ENCODE measurements at regions not wholly inside any gene's neighbourhood (a gene's known extent, or its start where the extent isn't known, plus 50 kb on each side); places are given as distances from the start of the nearest gene placed in this dataset.

- no peak for ATAC-seq
- no peak for DNase-seq
- intact Hi-C loops (cut with DNase I): no loop called here
Observed at GRCh38 chr4:154005171-154005520, 216.3 kb upstream of the SFRP2 start.

- ATAC-seq: peak; percentile 67 to 94
- peak; percentile 30 for DNase-seq
- intact Hi-C loops (cut with DNase I): no loop called here
Observed at GRCh38 chr4:154004507-154005170, 215.8 kb upstream of the SFRP2 start.

- ATAC-seq (no peak), DNase-seq (no peak)
- intact Hi-C loops (cut with DNase I): no loop called here
Observed at GRCh38 chr4:154004016-154004415, 215.1 kb upstream of the SFRP2 start.

- intact Hi-C loops (cut with DNase I): no loop called here
- DNase-seq (no peak), ATAC-seq (no peak)
Observed at GRCh38 chr4:154003378-154003777, 214.5 kb upstream of the SFRP2 start.

GRCh38 chr4:154001193-154001592 is 212.3 kb upstream of the SFRP2 start:
- no peak for DNase-seq
- ATAC-seq: no peak
- intact Hi-C loops (cut with DNase I): no loop called here

GRCh38 chr4:153997516-153997915 is 208.6 kb upstream of the SFRP2 start:
- intact Hi-C loops (cut with DNase I): no loop called here
- DNase-seq (no peak), ATAC-seq (no peak)

- DNase-seq (no peak), ATAC-seq (no peak)
- intact Hi-C loops (cut with DNase I): no loop called here
Observed at GRCh38 chr4:153989505-153989904, 200.6 kb upstream of the SFRP2 start.

- intact Hi-C loops (cut with DNase I): no loop called here
- ATAC-seq (no peak), DNase-seq (no peak)
Observed at GRCh38 chr4:153988492-153989363, 199.8 kb upstream of the SFRP2 start.

- DNase-seq: no peak
- intact Hi-C loops (cut with DNase I): no loop called here
- ATAC-seq: no peak
Observed at GRCh38 chr4:153987291-153987690, 198.4 kb upstream of the SFRP2 start.

- no peak for ATAC-seq
- DNase-seq: no peak
- intact Hi-C loops (cut with DNase I): no loop called here
Observed at GRCh38 chr4:153976954-153977353, 188.1 kb upstream of the SFRP2 start.

- ATAC-seq: no peak
- no peak for DNase-seq
- intact Hi-C loops (cut with DNase I): no loop called here
Observed at GRCh38 chr4:153974452-153974851, 185.6 kb upstream of the SFRP2 start.

- no peak for ATAC-seq
Observed at GRCh38 chr4:153973942-153974341, 185.1 kb upstream of the SFRP2 start.

GRCh38 chr4:153971899-153972298 is 183.0 kb upstream of the SFRP2 start:
- intact Hi-C loops (cut with DNase I): no loop called here
- DNase-seq: no peak
- no peak for ATAC-seq

More at GRCh38 chr4:153973942-153974341, 185.1 kb upstream of the SFRP2 start:
- intact Hi-C loops (cut with DNase I): no loop called here
- no peak for DNase-seq

GRCh38 chr4:153970169-153970568 is 181.3 kb upstream of the SFRP2 start:
- no peak for ATAC-seq
- DNase-seq: no peak
- intact Hi-C loops (cut with DNase I): no loop called here

GRCh38 chr4:153969542-153969941 is 180.7 kb upstream of the SFRP2 start:
- intact Hi-C loops (cut with DNase I): no loop called here
- ATAC-seq: no peak
- no peak for DNase-seq

- DNase-seq: no peak
- intact Hi-C loops (cut with DNase I): no loop called here
- ATAC-seq: no peak
Observed at GRCh38 chr4:153966641-153967040, 177.8 kb upstream of the SFRP2 start.

- intact Hi-C loops (cut with DNase I): no loop called here
- ATAC-seq (no peak), DNase-seq (no peak)
Observed at GRCh38 chr4:153963216-153963615, 174.3 kb upstream of the SFRP2 start.

- no peak for DNase-seq
- ATAC-seq: no peak
- intact Hi-C loops (cut with DNase I): no loop called here
Observed at GRCh38 chr4:153962311-153963039, 173.6 kb upstream of the SFRP2 start.

- intact Hi-C loops (cut with DNase I): no loop called here
- no peak for ATAC-seq
- no peak for DNase-seq
Observed at GRCh38 chr4:153955327-153955726, 166.4 kb upstream of the SFRP2 start.

GRCh38 chr4:153954654-153955053 is 165.8 kb upstream of the SFRP2 start:
- intact Hi-C loops (cut with DNase I): no loop called here
- DNase-seq (no peak), ATAC-seq (no peak)
